ENCODE measurements at regions not wholly inside any gene's neighbourhood (a gene's known extent, or its start where the extent isn't known, plus 50 kb on each side); places are given as distances from the start of the nearest gene placed in this dataset.

GRCh38 chr4:175451238-175451965, 360.7 kb downstream of the GPM6A start:
- TF ChIP-seq, protein P1, sequence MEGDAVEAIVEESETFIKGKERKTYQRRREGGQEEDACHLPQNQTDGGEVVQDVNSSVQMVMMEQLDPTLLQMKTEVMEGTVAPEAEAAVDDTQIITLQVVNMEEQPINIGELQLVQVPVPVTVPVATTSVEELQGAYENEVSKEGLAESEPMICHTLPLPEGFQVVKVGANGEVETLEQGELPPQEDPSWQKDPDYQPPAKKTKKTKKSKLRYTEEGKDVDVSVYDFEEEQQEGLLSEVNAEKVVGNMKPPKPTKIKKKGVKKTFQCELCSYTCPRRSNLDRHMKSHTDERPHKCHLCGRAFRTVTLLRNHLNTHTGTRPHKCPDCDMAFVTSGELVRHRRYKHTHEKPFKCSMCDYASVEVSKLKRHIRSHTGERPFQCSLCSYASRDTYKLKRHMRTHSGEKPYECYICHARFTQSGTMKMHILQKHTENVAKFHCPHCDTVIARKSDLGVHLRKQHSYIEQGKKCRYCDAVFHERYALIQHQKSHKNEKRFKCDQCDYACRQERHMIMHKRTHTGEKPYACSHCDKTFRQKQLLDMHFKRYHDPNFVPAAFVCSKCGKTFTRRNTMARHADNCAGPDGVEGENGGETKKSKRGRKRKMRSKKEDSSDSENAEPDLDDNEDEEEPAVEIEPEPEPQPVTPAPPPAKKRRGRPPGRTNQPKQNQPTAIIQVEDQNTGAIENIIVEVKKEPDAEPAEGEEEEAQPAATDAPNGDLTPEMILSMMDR (IDR thresholded peaks at IDR 0.05; ENCODE audit: control extremely low read depth in 1 of 3, insufficient read depth in 1 of 3, low read depth in 1 of 3, low read length in 3 of 3), result no peak
- TF ChIP-seq GABPA (IDR thresholded peaks at IDR 0.05; ENCODE audit: borderline replicate concordance, insufficient read depth, low read length) (no peak), KDM5A (IDR thresholded peaks at IDR 0.05; ENCODE audit: low read length) (no peak), EP300 (IDR thresholded peaks at IDR 0.05; ENCODE audit: borderline replicate concordance in 1 of 2, low read depth in 2 of 2, low read length in 2 of 2) (no peak), SIN3A (conservative IDR thresholded peaks at IDR 0.05 in 1 of 2, IDR thresholded peaks at IDR 0.05 in 1 of 2; ENCODE audit: low read depth in 1 of 2, low read length in 2 of 2) (no peak), POLR2AphosphoS5 (IDR thresholded peaks at IDR 0.05; ENCODE audit: low read depth, low read length) (no peak), USF2 (IDR thresholded peaks at IDR 0.05; ENCODE audit: low read length) (no peak), TCF12 (IDR thresholded peaks at IDR 0.05; ENCODE audit: low read depth, low read length) (no peak), POLR2A (IDR thresholded peaks at IDR 0.05; ENCODE audit: control extremely low read depth in 1 of 2, low read depth in 2 of 2, low read length in 2 of 2) (no peak), RAD21 (IDR thresholded peaks at IDR 0.05 in 1 of 2, conservative IDR thresholded peaks at IDR 0.05 in 1 of 2; ENCODE audit: low read depth in 2 of 2, low read length in 2 of 2) (no peak)

Measured in H1 (cell line).